Vagina (tissue), 2 donors: ENCODE measurements at regions not wholly inside any gene's neighbourhood (a gene's known extent, or its start where the extent isn't known, plus 50 kb on each side); places are given as distances from the start of the nearest gene placed in this dataset.
A peak's percentile ranks its signal among the peaks of the same experiment; 100 is the strongest.

Experiments used
- DNase-seq, 2 donors: peaks; one replicate each; pipeline ENCODE4 v3.0.0-alpha.2; 2017; ENCODE audit errors: extremely low spot score in 2 of 2
- H3K27ac ChIP-seq: fragments of 200-600 bp; sonication (generic); one replicate; pipeline ENCODE4 v1.5.1; 2019
- H3K27me3 ChIP-seq: fragments of 200-600 bp; sonication (generic); one replicate; pipeline ENCODE4 v1.5.1; 2019
- H3K36me3 ChIP-seq, 2 donors: fragments of 200-600 bp; sonication (generic); one replicate each; pipeline ENCODE4 v1.5.1; 2017 to 2019
- H3K4me1 ChIP-seq: fragments of 200-600 bp; sonication (generic); one replicate; pipeline ENCODE4 v1.5.1; 2019
- H3K4me3 ChIP-seq, 2 donors: fragments of 200-600 bp; sonication (generic); 1 replicate in 1 of 2; 2 replicates in 1 of 2; pipeline ENCODE4 v1.5.1; 2016 to 2019
- H3K9me3 ChIP-seq: fragments of 200-600 bp; sonication (generic); one replicate; pipeline ENCODE4 v1.5.1; 2019
- POLR2A ChIP-seq, 2 donors: fragments of 450-650 bp; IDR thresholded peaks; one replicate each; pipeline ENCODE4 v1.6.1; 2017; ENCODE audit warnings: antibody characterized with exemption in 2 of 2, mild to moderate bottlenecking in 2 of 2, moderate library complexity in 2 of 2
- POLR2AphosphoS5 ChIP-seq, 2 donors: sonication (generic); formaldehyde crosslinking; IDR thresholded peaks; one replicate each; pipeline ENCODE4 v1.9.0; 2017; ENCODE audit warnings: antibody characterized with exemption in 2 of 2, mild to moderate bottlenecking in 2 of 2, low read depth in 1 of 2; ENCODE audit not compliant: insufficient read depth in 1 of 2
- intact Hi-C: fragments of 100-400 bp; cut with DNase I; formaldehyde crosslinking; loops from one replicate; pipeline ENCODE4 v1.15.1; 2023
- TF ChIP-seq, protein P1 (sequence below), 3 experiments: fragments of 450-650 bp in 2 of 3; fragments of 200-600 bp in 1 of 3; sonication (generic) in 1 of 3; IDR thresholded peaks; one replicate each; pipeline ENCODE4 v1.5.1; 2017 to 2019; ENCODE audit warnings: antibody characterized with exemption in 3 of 3, mild to moderate bottlenecking in 2 of 3, moderate library complexity in 2 of 3

DNA sequence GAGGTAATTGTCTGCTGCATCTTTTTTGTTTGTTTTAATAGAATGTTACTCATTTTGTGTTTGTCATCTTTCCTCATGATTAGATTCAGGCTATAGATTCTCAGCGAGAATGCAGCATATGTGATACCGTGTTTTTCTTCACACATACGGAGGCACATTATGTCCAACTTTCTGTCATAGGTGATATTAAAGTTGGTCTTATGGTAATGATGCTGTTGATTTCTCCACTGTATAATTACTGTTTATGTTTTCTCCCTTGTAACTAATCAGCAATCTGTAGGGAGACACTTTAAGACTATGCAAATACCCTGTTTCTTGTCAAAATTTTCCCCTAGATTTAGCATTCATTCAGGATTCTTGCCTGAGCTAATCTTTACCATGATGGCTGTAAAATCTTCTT is 87.6 kb downstream of the CLDN1 start:
- intact Hi-C loops: no loop called here

DNA sequence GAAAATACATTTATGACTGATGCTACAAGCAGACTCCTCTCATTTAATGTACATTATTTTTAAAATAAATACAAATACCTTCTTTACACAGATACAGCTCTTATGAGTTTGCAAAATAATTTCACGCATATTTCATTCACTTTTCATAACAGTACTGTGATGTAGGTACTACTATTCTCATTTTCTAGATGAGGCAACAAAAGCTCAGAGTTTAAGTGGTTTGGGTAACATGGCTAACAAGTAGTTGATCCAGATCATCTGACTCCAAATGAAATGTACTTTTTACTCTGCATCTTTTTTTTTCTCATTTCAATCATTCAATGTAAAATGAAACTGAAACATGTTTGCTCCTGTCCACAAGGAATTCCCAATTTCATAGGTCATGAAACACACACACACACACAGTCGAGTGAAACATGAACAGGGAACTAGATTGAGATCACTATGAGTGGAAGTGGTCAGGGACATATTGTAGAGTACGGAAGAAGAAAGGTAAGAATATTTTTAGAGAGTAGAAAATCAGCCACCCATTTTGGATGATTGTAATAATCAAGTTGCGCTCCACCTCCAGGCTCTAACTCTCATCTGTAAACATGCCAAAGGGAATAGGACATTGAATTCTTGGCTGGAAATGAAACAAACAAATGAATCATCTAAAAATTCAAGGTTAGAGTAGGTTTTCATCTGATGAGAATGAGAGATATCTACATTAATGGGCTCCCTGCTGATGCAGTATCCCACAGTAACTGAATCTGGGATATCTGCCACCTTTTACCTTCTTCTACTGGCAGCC is 92.4 kb downstream of the CLDN1 start:
- Histone ChIP-seq H3K36me3 (no peaks in the 10 kb centered on the region), H3K4me3 (no peak overlapping the region), H3K4me1 (no peaks in the 10 kb centered on the region), H3K27ac (no peak overlapping the region), H3K27me3 (no peaks in the 10 kb centered on the region), H3K9me3 (no peaks in the 10 kb centered on the region)
- intact Hi-C loops: no loop called here
- TF ChIP-seq POLR2A (IDR thresholded peaks at IDR 0.05) (no peak), POLR2AphosphoS5 (IDR thresholded peaks at IDR 0.05; ENCODE audit: insufficient read depth in 1 of 2, low read depth in 1 of 2) (peak in 1 of 2 donors; percentile 25)
- TF ChIP-seq, protein P1, sequence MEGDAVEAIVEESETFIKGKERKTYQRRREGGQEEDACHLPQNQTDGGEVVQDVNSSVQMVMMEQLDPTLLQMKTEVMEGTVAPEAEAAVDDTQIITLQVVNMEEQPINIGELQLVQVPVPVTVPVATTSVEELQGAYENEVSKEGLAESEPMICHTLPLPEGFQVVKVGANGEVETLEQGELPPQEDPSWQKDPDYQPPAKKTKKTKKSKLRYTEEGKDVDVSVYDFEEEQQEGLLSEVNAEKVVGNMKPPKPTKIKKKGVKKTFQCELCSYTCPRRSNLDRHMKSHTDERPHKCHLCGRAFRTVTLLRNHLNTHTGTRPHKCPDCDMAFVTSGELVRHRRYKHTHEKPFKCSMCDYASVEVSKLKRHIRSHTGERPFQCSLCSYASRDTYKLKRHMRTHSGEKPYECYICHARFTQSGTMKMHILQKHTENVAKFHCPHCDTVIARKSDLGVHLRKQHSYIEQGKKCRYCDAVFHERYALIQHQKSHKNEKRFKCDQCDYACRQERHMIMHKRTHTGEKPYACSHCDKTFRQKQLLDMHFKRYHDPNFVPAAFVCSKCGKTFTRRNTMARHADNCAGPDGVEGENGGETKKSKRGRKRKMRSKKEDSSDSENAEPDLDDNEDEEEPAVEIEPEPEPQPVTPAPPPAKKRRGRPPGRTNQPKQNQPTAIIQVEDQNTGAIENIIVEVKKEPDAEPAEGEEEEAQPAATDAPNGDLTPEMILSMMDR (IDR thresholded peaks at IDR 0.05): no peak
- DNase-seq: no peak

More for the DNA sequence above, 87.6 kb downstream of the CLDN1 start:
- Histone ChIP-seq H3K27me3 (no peaks in the 10 kb centered on the region), H3K36me3 (no peaks in the 10 kb centered on the region), H3K4me3 (no peak overlapping the region), H3K27ac (no peak overlapping the region), H3K4me1 (no peaks in the 10 kb centered on the region), H3K9me3 (no peaks in the 10 kb centered on the region)
- TF ChIP-seq, protein P1 (IDR thresholded peaks at IDR 0.05): no peak
- TF ChIP-seq POLR2AphosphoS5 (IDR thresholded peaks at IDR 0.05; ENCODE audit: insufficient read depth in 1 of 2, low read depth in 1 of 2): no peak
- TF ChIP-seq POLR2A (IDR thresholded peaks at IDR 0.05): no peak
- DNase-seq: no peak

DNA sequence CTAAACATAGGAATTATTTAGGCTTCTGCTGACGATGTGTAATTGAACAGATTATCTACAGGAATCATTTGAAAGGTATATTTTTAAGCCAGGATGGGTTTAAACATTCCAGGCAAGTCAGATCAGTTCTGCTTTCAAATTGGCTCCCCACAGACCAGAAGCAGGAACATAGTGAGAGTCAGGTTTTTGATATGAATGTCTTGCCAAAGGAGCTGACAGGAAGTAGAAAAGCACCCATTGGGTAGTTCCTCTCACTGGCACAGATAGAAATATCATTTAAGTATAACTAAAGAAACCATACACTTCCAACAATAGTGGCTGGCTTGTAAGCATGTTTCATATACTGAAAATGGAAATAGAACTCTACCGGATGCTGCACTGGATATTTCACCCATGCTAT is 95.2 kb downstream of the CLDN1 start:
- Histone ChIP-seq H3K27ac (no peak overlapping the region), H3K27me3 (no peaks in the 10 kb centered on the region), H3K4me1 (no peaks in the 10 kb centered on the region), H3K36me3 (no peaks in the 10 kb centered on the region), H3K9me3 (no peaks in the 10 kb centered on the region), H3K4me3 (no peak overlapping the region)
- no peak for TF ChIP-seq POLR2A (IDR thresholded peaks at IDR 0.05)
- no peak for DNase-seq
- intact Hi-C loops: no loop called here

DNA sequence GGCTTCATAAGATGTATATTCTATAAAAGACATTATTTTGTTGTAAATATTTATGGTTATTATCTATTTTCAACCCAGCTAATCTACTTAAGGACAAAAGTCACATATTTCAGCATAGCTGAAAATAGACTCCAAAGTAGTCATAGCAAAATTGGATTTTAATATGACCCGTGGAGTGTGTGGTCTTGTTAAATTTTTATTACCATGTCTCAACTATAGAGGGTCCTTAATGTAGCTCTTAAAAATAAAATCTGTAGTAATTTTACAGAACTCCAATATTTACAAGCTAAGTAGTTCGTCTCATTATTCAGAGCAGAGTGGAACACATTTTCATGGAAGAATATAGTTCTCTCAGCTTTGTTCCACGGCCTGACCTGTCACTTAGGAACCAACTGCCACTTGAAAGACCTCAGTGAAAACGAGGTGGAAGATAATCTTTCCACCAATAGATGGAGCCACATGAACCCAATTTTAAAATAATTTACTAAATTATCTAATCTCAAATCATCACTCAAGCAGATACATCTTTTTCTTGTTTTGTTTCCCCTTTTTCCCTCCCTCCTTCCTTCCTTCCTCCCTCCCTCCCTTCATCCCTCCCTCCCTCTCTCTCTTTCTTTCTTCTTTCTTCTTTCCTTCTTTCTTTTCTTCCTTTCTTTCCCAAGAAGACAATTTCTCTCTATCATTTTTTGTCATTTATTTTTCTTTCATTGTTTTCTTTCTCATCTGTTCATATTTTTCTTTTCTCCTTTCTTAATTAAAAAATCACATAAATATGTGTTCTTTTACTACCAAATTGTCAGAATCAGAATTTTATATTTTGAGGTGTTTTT is 97.2 kb downstream of the CLDN1 start:
- Histone ChIP-seq H3K4me3 (no peak overlapping the region), H3K4me1 (no peaks in the 10 kb centered on the region), H3K27me3 (no peaks in the 10 kb centered on the region), H3K27ac (no peak overlapping the region), H3K9me3 (no peaks in the 10 kb centered on the region), H3K36me3 (no peaks in the 10 kb centered on the region)
- intact Hi-C loops: no loop called here
- no peak for TF ChIP-seq POLR2A (IDR thresholded peaks at IDR 0.05)
- no peak for TF ChIP-seq POLR2AphosphoS5 (IDR thresholded peaks at IDR 0.05; ENCODE audit: insufficient read depth in 1 of 2, low read depth in 1 of 2)
- TF ChIP-seq, protein P1 (IDR thresholded peaks at IDR 0.05): peak in 1 of 3 experiments; percentile 8
- DNase-seq: no peak

DNA sequence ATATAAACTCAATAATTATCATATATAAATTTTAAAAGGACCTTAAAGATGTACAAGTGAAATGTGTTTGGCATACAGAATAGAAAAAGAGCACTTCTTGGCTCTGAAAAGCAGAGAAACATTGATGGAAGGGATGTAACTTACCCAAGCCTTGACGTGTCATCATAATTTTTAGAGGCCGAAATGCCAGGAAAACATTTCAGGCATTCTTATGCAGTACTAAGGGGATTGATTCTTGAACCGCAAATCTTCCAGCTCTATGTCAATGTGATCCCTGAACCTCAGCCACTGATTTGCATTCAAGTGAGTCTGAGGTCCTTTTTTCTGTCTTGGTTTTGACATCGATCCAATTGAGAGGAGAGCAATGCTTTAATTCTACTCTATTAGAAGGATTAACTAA is 97.8 kb downstream of the CLDN1 start:
- Histone ChIP-seq H3K9me3 (no peaks in the 10 kb centered on the region), H3K27ac (no peak overlapping the region), H3K4me1 (no peaks in the 10 kb centered on the region), H3K27me3 (no peaks in the 10 kb centered on the region), H3K36me3 (no peaks in the 10 kb centered on the region), H3K4me3 (no peak overlapping the region)
- intact Hi-C loops: no loop called here
- no peak for DNase-seq
- TF ChIP-seq POLR2AphosphoS5 (IDR thresholded peaks at IDR 0.05; ENCODE audit: insufficient read depth in 1 of 2, low read depth in 1 of 2) (no peak), POLR2A (IDR thresholded peaks at IDR 0.05) (no peak)
- TF ChIP-seq, protein P1 (IDR thresholded peaks at IDR 0.05): no peak
